ENCODE measurements at regions not wholly inside any gene's neighbourhood (a gene's known extent, or its start where the extent isn't known, plus 50 kb on each side); places are given as distances from the start of the nearest gene placed in this dataset.
"Not testable (repeated sequence)": the region's sequence is repeated elsewhere in the genome, so short reads cannot be mapped to it uniquely, and the experiment has no call there.

DNA sequence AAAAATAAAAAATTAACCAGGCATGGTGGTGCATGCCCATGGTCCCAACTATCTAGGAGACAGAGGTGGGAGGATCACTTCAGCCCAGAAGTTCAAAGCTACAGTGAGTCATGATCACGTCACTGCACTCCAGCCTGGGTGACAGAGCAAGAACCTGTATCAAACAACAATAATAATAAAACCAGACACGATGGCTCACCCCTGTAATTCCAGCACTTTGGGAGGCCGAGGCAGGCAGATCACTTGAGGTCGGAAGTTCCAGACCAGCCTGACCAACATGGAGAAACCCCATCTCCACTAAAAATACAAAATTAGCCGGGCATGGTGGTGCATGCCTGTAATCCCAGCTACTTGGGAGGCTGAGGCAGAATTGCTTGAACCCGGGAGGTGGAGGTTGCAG is 159.4 kb downstream of the SKIDA1 start:
- peak; percentile 88 for DNase-seq (ENCODE audit: low read depth)

DNA sequence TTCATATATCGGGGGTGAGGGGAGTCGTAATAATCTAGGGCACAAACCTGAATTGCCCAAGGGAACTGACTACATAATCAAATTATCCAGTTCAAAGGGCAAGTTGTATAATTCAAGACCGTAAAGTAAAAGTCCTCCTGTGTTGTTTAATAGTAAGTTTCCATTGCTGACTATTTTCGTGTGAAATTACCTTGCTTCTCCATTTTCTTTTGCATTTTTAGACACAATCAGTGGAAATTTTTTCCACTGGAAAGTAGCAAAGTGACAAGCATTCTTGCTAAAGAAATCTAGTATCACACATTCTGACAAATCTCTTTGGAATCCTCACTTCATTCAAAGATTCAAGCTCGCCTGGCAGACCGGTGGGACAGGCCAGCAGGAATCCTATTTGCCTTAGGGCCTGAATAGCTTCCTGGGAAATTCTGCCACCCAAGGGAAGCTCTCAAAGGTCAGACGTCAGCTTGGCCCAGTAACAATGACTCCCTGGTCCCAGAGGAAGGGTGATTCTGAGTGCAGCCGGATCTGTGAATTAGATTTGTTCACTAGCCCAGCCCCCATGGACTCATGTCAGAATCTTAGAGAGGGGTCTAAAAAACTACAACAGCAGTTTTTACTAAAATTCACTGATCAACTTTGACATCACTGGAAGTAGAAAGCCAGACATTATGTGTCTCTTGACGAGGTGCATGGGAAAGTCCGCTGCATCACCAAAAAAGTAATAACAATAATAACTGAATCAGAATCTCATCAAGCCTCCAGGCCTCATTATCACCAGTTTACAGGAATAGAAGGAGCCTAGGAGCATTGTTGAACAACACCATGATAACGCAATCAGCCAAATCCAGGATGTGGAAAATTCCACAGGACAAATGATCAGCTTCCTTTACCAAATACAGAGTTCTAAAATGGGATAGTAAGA is 161.0 kb downstream of the SKIDA1 start:
- DNase-seq (ENCODE audit: low read depth) = peak; percentile 92

DNA sequence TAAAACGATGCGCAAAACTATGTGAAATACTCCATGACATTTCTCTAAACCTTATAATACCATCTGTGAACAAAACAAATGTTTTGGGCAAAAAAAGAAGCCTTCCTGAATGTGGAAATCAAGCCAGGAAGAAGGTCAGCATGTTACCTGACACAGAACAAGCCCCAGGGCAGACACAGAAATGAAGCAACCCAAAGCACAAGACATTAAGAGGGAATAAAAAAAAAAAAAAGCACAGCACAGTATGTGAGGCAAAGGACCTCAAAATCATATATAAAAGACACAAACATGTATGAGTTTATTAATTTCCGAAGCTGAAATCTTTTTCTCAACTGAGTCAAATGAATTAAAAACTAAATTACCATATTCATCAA is 161.8 kb downstream of the SKIDA1 start:
- DNase-seq (ENCODE audit: low read depth) = peak; percentile 44

DNA sequence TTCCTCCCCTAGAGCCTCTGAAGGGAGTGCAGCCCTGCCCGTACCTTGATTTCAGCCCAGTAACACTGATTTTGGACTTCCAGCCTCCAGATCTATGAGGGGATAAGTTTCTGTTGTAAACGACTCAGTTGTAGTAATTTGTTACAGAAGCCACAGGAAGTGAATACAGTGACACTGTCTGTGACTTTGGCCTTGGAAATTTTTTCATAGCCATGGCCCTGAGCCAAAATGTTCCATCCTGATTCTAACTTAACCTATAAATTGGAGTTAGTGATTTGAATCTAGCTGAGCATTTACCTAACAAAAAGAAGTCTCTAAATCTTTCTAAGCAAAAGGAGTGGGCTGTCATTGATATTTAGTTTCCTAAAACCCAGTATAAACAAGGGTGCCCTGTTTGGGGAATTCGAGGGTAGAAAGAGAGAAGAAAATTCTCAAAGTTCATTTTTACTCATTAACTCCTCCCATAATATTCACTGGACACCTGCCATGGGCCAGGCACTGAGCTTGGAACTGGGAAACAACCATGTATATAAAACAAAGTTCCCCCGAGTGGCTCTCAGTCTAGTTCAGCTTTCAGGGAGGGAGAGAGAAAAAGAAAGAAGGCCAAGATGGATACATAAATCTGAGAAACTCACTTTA is 162.3 kb downstream of the SKIDA1 start:
- DNase-seq (ENCODE audit: low read depth) = peak; percentile 10

DNA sequence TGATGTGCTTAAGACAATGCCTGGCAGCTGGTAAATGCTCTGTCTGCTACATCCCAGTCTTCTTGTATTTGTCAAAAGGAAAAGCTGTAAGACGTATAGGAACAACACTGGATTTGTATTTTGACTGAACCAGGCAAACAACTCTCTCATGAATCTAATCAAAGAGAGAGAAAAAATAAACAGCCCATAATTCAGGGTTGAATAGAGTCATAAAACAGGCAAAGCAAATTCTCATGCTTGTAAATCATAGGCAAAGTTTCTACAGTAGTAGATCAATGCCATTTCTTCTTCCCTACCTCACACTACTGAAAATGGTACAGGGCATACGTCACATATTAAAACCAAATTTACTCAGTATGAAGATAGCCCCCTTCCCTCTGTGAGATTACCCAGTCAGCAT is 166.3 kb downstream of the SKIDA1 start:
- no peak for DNase-seq (ENCODE audit: low read depth)

DNA sequence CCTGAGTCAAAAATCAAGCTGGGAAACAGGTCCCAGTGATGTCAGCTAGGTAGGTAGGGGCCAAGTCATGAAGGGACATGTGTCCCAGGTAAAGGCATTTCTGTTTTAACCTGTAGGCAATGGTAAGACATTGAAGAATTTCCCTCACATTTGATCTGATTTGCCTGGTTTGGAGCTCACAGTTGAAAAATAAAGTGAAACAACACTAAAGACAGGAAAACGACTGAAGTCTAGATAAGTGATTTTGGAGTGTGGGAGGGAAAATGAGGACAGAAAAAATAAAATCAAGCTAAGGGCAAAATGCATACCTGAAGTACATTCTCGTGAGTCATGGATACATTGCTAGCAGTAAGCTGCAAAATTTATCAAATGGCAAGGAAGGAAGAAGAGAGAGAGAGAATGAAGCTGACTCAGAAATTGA is 169.9 kb downstream of the SKIDA1 start:
- peak; percentile 68 for DNase-seq (ENCODE audit: low read depth)

DNA sequence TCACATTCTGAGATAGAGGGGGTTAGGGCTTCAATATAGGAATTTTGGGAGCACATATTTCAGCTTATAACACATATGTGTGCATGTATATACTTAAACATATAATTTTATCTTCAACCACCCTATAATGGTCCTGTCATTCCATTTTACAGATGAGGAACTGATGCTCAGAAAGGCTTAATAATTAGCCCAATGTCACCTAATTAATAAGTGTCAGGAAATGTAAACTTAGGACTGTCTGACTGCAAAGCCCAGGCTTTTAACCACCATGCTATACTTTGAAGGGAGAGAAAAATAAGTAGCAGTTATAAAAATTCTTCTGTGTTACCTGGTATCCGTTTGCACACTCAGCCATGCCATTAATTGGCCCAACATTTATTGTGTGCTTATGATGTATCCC is 172.6 kb downstream of the SKIDA1 start:
- no peak for DNase-seq (ENCODE audit: low read depth)

DNA sequence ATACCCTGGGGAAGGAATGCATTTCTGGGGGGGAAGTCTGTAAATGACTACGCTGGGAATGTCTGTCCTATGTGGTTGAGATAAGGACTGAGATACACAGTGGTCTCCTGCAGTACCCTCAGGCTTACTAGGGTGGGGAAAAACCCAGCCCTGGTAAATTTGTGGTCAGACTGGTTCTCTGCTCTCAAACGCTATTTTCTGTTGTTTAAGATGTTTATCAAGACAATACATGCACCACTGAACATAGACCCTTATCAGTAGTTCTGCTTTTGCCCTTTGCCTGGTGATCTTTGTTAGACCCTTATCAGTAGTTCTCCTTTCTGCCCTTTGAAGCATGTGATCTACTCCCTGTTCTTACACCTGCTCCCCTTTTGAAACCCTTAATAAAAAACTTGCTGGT is 173.9 kb downstream of the SKIDA1 start:
- not testable (repeated sequence) for DNase-seq (ENCODE audit: low read depth)

DNA sequence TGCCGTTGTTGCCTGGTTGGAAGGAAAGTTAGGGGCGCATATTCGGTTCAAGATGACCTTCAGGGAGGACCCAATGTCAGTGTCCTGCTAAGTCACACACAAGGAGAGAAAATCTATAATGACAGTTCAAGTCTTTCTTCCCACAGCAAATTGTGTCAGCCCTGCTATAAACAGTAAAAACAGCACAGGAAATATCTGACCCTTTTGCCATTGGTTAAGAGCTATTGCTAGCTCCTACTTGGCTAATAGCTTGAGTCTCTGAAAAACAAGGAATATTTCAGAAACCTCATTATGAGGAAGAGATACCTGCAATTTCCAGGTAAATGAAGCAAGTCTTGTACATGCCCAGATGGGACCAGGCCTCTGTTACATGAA is 175.6 kb downstream of the SKIDA1 start:
- no peak for DNase-seq (ENCODE audit: low read depth)

DNA sequence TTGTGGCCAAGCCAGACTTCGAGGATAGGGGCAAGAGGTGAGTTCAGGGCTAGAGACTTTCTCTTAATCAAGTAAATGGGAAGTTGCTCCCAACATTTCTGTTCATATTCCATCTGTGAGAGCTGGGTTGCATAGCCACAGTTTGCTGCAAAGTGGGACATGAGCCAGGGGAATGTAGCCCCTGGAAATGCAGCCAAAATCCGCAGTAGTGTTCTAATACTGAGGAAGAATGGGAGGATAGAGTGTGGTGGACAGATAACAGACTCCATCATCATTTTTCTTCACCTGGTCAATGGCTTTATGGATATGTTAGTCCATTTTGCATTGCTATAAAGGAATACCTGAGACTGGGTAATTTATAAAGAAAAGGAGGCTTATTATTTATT is 177.7 kb downstream of the SKIDA1 start:
- DNase-seq (ENCODE audit: low read depth) = no peak

DNA sequence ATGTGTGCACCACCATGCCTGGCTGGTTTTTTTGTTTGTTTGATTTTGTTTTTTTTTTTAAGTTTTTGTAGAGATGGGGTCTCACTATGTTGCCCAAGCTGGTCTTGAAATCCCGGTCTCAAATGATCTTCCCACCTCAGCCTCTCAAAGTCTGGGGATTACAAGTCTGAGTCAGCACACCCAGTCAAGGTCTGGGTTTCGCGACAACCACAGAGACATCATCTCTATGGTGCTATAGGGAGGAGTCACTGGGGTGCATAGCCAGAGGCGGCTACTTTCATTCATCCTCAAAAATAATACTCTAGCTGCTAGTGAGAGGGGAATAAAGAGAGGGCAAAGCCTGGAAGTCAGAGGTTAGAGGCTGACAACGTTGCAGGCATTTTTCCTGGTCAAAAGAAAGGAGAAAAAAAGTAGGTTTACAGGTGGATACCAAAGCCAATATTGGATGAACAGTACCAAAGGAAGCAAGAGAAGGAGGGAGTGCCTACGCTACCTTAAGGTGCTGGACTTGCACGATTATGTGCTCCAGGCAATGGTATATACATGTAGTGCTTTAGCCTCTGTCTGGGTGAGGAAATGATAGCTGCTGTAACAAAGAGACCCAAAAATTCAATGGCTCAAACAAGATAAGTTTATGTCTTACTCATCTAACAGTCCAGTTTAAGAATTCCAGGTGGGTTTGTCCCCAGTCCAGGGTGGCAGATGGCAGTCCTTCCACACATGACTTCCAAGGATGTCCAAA is 178.3 kb downstream of the SKIDA1 start:
- DNase-seq (ENCODE audit: low read depth) = no peak

DNA sequence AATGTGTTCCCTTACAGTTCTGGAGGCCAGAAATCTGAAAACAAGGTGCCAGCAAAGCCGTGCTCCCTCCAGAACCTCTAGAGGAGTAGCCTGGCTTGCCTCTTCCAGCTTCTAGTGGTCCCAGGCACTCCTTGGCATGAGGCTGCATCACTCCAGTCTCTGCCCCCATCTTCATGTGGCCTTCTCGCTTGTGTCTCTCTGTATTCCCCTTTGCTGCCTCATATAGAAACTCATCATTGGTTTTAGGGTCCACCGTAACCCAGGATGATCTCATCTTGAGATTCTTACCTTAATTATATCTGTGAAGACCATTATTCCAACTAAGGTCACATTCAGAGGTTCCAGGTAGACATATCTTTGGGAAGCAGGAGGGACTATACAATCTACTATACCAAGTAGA is 182.4 kb downstream of the SKIDA1 start:
- no peak for DNase-seq (ENCODE audit: low read depth)

DNA sequence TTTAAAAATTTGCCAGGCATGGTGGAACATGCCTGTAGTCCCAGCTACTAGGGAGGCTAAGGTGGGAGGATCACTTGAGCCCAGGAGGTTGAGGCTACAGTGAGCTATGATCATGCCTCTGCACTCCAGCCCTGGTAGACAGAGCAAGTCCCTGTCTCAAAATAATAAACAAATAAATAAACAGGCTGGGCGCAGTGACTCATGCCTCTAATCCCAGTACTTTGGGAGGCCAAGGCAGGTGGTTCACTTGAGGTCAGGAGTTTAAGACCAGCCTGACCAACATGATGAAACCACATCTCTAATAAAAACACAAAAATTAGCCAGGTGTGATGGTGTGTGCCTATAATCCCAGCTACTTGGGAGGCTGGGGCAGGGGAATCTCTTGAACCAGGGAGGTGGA is 183.0 kb downstream of the SKIDA1 start:
- DNase-seq (ENCODE audit: low read depth) = not testable (repeated sequence)

DNA sequence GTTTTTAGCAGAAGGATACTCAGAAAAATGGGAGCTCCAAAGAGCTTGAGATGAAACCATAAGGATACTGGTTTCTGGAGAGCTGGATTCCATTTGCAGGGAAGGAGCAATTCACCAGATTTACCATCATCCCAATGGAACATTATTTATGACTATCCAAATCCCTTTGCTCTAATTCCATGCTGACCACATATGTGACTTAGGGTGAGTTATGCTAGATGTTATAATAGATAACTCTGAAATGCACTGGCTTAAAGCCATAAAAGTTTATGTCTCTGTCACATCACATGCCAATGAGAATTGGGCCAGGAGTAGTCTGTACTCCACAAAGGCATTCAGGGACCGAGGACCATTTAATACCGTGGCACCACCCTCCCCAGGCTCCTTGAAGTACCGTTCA is 185.2 kb downstream of the SKIDA1 start:
- no peak for DNase-seq (ENCODE audit: low read depth)

DNA sequence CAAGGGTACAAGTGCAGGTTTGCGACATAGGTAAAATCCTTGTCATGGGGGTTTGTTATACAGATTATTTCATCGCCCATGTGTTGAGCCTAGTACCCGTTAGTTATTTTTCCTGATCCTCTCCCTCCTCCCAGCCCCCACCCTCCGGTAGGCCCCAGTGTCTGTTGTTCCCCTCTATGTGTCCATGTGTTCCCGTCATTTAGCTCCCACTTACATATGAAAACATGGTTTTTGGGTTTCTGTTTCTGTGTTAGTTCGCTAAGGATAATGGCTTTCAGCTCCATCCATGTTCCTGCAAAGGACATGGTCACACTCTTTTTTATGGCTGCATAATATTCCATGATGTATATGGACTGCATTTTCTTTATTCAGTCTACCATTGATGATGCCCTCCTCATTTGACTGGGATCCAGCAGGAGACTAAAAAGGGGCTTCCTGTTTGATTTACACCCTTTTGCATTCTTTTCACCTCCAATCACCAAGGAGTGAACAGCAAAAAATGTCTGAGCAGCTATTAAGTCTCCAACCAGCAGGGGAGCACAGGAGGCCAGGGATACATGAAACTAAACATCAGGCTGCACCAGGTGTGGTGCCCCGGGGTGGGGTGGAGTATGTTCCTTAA is 188.2 kb downstream of the SKIDA1 start:
- DNase-seq (ENCODE audit: low read depth) = no peak

DNA sequence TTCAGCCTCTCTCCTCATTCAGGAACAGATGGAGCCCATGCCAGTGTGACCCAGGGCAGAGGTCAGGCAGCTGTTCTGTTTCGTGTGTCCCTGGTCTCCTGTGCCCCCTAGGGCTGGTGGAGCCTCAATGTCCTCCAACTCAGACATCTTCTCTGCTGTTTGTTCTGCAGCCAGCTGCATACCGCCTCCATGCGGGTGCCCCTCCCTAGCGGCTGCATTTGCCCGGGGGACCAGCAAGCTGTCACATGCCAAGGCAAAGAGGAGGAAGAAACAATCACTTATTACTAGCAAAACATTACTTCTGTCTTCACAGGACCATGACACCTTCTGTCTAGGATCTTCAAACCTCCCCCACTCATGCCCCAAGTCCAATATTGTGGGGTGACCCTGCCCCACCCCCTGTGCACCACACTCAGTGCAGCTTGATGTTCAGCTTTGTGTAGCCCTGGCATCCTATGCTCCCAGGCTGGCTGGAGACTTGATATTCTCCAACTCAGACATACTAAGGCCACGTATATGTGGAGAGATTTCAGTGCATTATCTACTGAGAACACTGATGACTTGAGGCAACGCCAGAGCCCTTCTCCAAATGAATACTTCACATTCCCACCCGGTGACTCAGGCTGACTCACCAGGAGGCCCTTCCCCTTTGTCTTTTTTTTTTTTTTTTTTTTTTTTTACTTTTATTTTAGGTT is 188.9 kb downstream of the SKIDA1 start:
- DNase-seq (ENCODE audit: low read depth) = peak; percentile 97

DNA sequence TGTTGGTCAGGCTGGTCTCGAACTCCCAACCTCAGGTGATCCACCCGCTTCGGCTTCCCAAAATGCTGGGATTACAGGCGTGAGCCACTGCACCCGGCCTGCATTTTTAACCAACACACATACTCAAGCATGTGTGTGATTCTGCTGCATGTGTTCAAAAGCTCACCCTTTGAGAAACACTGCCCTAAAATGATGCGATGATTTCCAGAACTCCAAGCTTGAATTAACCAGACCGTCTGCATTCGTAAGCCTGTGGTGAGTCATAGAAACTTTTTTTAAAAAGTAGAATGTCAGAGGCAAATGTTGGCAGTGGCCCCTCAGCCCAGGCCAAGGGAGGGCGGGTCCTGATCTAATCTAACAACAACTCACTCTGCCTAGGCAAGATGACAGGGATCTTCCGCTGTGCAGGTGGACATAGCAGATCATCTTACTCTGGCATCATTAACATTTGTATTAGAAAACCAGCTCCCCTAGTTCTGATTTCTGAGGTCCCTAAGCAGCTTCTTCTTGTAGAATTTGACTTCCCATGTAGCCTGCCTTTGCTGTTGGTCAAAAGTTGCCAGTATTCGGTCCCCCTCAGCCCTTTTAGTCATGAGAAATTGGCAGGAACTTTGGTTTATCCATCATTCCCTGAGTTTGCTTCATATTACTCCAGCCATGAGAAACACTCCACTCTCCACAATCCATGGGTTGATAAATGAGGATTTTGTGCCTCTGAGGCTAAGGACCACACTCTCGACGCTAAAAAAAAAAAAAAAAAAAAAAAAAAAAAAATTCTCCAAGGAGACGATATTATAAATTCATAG is 190.4 kb downstream of the SKIDA1 start:
- DNase-seq (ENCODE audit: low read depth) = peak; percentile 92

DNA sequence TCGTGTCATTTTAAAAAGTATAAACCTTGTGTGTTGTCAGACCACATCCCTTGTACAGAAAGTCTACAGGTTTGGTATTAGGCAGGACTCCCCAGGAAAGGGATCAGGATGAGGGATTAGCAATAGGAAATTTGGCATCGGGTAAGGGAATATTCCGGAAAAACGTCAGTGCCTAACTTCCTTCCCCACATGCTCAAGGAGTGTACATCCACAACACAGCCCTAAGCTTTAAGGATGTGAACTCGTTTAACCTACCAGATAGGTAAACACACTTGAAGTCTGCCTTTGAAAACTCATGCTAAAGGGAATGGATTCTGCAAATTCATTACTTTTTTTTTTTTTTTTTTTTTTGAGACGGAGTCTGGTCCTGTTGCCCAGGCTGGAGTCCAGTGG is 194.9 kb downstream of the SKIDA1 start:
- DNase-seq (ENCODE audit: low read depth) = no peak

DNA sequence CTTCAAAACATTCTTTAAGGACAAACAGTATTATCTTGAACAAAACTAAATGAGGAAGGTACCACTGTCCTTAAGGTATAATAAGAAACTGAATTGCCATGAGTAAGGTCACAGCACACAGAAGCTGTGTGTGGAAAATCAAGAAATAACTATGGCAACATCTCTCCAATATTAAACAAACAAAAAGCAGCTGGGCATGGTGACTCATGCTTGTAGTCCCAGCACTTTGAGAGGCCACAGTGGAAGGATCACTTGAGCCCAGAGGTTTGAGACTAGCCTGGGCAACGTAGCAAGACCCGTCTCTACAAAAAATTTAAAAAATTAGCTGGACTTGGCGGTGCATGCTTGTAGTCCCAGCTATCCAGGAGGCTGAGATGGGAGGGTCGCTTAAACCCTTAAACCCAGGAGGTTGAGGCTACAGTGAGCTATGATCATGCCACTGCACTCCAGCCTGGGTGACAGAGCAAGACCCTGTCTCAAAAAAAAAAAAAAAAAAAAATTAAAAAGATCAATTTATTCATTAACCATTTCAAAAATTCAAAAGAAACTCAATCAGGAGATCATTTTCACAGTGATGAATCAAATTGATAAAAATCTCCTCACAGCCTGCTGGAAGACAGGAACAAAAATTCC is 195.4 kb downstream of the SKIDA1 start:
- peak; percentile 94 for DNase-seq (ENCODE audit: low read depth)

DNA sequence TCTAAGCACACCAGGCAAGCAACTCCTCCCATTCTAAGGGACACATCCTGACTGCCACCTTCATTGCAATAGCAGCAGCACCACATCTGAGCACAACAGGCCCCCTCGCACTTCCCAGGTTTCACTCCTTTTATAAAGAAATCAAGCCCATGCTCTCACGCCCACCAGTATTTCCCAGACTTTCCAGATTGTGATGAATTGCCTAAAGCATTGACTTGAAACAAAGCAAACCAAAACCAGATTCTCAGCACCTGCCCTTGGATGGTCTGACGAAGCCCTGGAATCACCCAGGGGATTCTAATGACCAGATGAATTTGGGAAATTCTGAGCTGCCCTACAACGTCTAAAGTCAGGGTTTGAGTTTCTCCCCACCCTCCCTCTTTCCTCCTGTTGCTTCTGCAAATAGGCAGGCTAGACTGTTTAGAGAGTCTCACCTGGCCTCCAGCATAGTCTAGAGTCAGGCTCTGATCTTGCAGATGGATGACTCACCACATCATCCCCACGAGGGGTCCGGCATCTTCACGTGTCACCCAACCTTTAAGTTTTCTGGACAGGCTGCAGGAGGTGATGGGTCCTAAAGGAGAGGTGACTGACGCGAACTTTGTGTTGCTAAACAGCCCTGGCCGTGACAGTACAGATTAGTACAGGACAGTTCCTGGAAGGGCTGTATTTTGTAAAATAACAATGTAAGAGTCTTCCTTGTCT is 198.0 kb downstream of the SKIDA1 start:
- DNase-seq (ENCODE audit: low read depth) = peak; percentile 30

Measured in renal cortical epithelial cell (primary cell).